Endodermal cell (in vitro differentiated cells): ENCODE measurements at regions not wholly inside any gene's neighbourhood (a gene's known extent, or its start where the extent isn't known, plus 50 kb on each side); places are given as distances from the start of the nearest gene placed in this dataset.

Experiments
- DNase-seq: peaks from one replicate; pipeline ENCODE4 v3.0.0-alpha.2; 2017
- H3K27ac ChIP-seq: 2 replicates; pipeline ENCODE4 v1.5.1; 2013; ENCODE audit warnings: mild to moderate bottlenecking, low read depth, low read length, moderate library complexity
- H3K27me3 ChIP-seq: 2 replicates; pipeline ENCODE4 v1.6.1; 2013; ENCODE audit warnings: mild to moderate bottlenecking, low read length, moderate library complexity; ENCODE audit not compliant: insufficient read depth, control insufficient read depth, poor library complexity, severe bottlenecking
- H3K36me3 ChIP-seq: 2 replicates; pipeline ENCODE4 v1.7.0; 2013; ENCODE audit warnings: mild to moderate bottlenecking, low read length, moderate library complexity; ENCODE audit not compliant: control insufficient read depth, insufficient read depth
- H3K4me1 ChIP-seq: one replicate; pipeline ENCODE4 v1.7.0; 2013; ENCODE audit warnings: low read length; ENCODE audit not compliant: control insufficient read depth, insufficient read depth
- H3K4me3 ChIP-seq: 2 replicates; pipeline ENCODE4 v1.5.1; 2013; ENCODE audit warnings: mild to moderate bottlenecking, low read length, moderate library complexity
- H3K9ac ChIP-seq: 2 replicates; pipeline ENCODE4 v1.6.1; 2013; ENCODE audit warnings: mild to moderate bottlenecking, low read length, moderate library complexity; ENCODE audit not compliant: poor library complexity, severe bottlenecking; ENCODE audit errors: extremely low read depth
- H3K9me3 ChIP-seq: 2 replicates; pipeline ENCODE4 v1.6.1; 2013; ENCODE audit warnings: mild to moderate bottlenecking, low read length, moderate library complexity; ENCODE audit not compliant: control insufficient read depth
- H3K27ac Mint-ChIP-seq: 2 replicates; pipeline ENCODE4 v1.8.0; 2020; ENCODE audit warnings: mixed read lengths
- H3K27me3 Mint-ChIP-seq: 2 replicates; pipeline ENCODE4 v1.8.0; 2021; ENCODE audit warnings: mild to moderate bottlenecking, mixed read lengths; ENCODE audit not compliant: insufficient read depth
- H3K36me3 Mint-ChIP-seq: 2 replicates; pipeline ENCODE4 v1.8.0; 2020; ENCODE audit warnings: low read depth, mixed read lengths
- H3K4me1 Mint-ChIP-seq: 2 replicates; pipeline ENCODE4 v1.8.0; 2020; ENCODE audit warnings: mixed read lengths
- H3K4me3 Mint-ChIP-seq: 2 replicates; pipeline ENCODE4 v1.8.0; 2020; ENCODE audit warnings: mild to moderate bottlenecking, moderate library complexity, mixed read lengths
- H3K9me3 Mint-ChIP-seq: 2 replicates; pipeline ENCODE4 v1.8.0; 2020; ENCODE audit warnings: mild to moderate bottlenecking, mixed read lengths
- WGBS, 2 experiments: methylation state at CpG; one replicate each; pipeline versions ENCODE4 v1.1.5 to v1.1.7; 2013; ENCODE audit warnings: missing lambda C conversion rate in 2 of 2, mixed read lengths in 1 of 2; ENCODE audit not compliant: insufficient coverage in 1 of 2, insufficient read length in 1 of 2; 5-methylcytosine and 5-hydroxymethylcytosine counted together
- TF ChIP-seq, protein P1 (sequence below): fragments of 200-600 bp; sonication (generic); conservative IDR thresholded peaks from 2 replicates; pipeline ENCODE4 v1.5.0; 2021; ENCODE audit warnings: antibody characterized with exemption, mild to moderate bottlenecking

DNA sequence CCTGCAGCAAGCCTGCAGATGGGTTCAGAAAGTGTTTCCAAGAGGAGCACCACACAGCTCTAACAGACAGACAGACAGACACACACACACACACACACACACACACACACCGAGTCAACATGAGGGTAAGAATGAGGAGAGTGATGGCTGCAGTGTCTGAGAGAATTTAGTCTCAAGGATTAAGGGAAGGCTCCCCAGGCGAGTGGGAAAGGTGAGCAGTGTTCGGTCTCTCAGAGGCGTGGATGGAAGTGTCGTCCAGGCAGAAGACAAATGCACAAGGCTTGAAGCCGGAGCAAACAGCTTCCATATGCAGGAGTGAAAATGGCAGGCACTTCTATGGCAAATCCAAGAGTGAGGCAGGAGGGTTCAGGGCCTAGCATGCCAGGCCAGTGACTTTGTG lies 770.1 kb downstream of the KCNJ18 start:
- peaks cover 96% of the 10 kb centered on the region for H3K9me3 Mint-ChIP-seq
- WGBS, 2 experiments, result 79 to 80% methylated on average over 5 of the region's 6 CpGs
- no peak for DNase-seq
- Histone ChIP-seq H3K4me1 (no peaks in the 10 kb centered on the region), H3K36me3 (no peaks in the 10 kb centered on the region), H3K9ac (no peak overlapping the region), H3K9me3 (peaks cover 81% of the 10 kb centered on the region), H3K27ac (no peak overlapping the region), H3K27me3 (no peaks in the 10 kb centered on the region), H3K4me3 (no peak overlapping the region)
- no peaks in the 10 kb centered on the region for H3K27me3 Mint-ChIP-seq
- H3K4me3 Mint-ChIP-seq, result no peak overlapping the region
- H3K4me1 Mint-ChIP-seq, result no peaks in the 10 kb centered on the region
- H3K27ac Mint-ChIP-seq, result no peak overlapping the region
- TF ChIP-seq, protein P1, sequence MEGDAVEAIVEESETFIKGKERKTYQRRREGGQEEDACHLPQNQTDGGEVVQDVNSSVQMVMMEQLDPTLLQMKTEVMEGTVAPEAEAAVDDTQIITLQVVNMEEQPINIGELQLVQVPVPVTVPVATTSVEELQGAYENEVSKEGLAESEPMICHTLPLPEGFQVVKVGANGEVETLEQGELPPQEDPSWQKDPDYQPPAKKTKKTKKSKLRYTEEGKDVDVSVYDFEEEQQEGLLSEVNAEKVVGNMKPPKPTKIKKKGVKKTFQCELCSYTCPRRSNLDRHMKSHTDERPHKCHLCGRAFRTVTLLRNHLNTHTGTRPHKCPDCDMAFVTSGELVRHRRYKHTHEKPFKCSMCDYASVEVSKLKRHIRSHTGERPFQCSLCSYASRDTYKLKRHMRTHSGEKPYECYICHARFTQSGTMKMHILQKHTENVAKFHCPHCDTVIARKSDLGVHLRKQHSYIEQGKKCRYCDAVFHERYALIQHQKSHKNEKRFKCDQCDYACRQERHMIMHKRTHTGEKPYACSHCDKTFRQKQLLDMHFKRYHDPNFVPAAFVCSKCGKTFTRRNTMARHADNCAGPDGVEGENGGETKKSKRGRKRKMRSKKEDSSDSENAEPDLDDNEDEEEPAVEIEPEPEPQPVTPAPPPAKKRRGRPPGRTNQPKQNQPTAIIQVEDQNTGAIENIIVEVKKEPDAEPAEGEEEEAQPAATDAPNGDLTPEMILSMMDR, result no peak
- H3K36me3 Mint-ChIP-seq, result no peaks in the 10 kb centered on the region

DNA sequence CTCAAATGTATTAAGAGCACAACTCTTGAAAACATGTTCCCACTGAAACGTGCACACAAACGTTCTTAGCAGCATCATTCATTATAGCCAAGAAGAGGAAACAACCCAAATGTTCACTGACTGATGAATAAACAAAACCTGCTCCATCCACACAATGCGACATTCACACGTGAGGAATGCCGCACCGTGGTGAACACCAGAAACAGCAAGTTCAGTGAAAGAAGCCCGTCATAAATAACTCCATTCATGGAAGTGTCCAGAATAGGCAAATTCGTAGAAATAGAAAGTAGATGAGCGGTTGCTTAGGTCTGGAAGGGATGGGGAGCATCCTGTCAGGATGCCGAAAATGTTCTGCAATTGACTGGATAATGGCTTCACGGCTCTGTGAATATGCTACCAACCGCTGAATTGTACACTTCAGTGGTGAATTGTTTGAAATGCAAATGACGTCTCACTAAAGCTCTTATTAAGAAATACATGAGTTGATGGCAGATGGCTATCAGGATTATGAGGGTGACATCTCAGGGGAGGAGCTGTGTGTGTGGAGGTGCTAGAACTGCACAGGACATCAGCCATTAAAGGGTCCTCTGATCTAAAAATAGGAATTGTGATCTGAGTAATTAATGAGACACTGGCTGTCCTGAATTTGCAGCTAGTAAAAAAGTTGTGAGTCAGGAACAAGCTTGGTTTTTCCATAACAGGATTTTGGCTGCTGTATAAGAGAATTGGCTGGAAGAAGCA lies 771.0 kb downstream of the KCNJ18 start:
- Histone ChIP-seq H3K9ac (no peak overlapping the region), H3K27ac (no peak overlapping the region), H3K4me3 (no peak overlapping the region), H3K36me3 (no peaks in the 10 kb centered on the region), H3K9me3 (peaks cover 86% of the 10 kb centered on the region), H3K4me1 (no peaks in the 10 kb centered on the region), H3K27me3 (no peaks in the 10 kb centered on the region)
- Mint-ChIP-seq H3K9me3 (peaks cover 96% of the 10 kb centered on the region), H3K27me3 (no peaks in the 10 kb centered on the region), H3K4me1 (no peaks in the 10 kb centered on the region), H3K27ac (no peak overlapping the region), H3K4me3 (no peak overlapping the region), H3K36me3 (no peaks in the 10 kb centered on the region)
- no peak for DNase-seq
- TF ChIP-seq, protein P1, result no peak
- 67 to 73% methylated on average over 9 to 12 of the region's 13 CpGs for WGBS, 2 experiments

DNA sequence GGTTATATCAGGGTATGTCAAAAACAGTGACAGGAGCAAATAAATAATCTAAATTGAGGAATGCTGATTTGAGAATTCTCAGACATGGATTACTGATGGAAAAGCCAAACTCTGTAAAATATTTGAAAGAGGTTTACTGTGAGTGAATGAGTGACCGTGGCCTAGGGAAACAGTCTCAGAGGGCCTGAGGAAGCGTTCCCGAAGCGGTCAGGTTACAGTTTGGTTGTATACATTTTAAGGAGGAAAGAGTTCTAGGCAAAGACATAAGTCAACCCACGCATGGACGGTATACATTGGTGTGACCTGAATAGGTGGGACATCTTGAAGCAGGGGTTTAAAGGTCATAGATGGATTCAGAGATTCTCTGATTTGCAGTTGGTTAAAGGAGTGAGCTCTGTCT lies 771.7 kb downstream of the KCNJ18 start:
- Mint-ChIP-seq H3K4me1 (no peaks in the 10 kb centered on the region), H3K36me3 (no peaks in the 10 kb centered on the region), H3K27me3 (no peaks in the 10 kb centered on the region), H3K27ac (no peak overlapping the region), H3K4me3 (no peak overlapping the region), H3K9me3 (peaks cover 96% of the 10 kb centered on the region)
- H3K4me1 ChIP-seq, result no peaks in the 10 kb centered on the region
- no peak for DNase-seq
- H3K27me3 ChIP-seq, result no peaks in the 10 kb centered on the region
- peaks cover 84% of the 10 kb centered on the region for H3K9me3 ChIP-seq
- TF ChIP-seq, protein P1, result no peak
- 79% methylated on average over 6 of the region's 6 CpGs for WGBS, 2 experiments
- H3K36me3 ChIP-seq, result no peaks in the 10 kb centered on the region
- H3K9ac ChIP-seq, result no peak overlapping the region
- no peak overlapping the region for H3K4me3 ChIP-seq
- H3K27ac ChIP-seq, result no peak overlapping the region
